Muscle layer of colon (tissue), 2 donors: ENCODE measurements at regions not wholly inside any gene's neighbourhood (a gene's known extent, or its start where the extent isn't known, plus 50 kb on each side); places are given as distances from the start of the nearest gene placed in this dataset.

ENCODE experiments used
- H3K27ac ChIP-seq: one replicate; pipeline ENCODE4 v1.7.0; 2013; ENCODE audit warnings: low read depth, mild to moderate bottlenecking, low read length, moderate library complexity
- H3K27me3 ChIP-seq, 2 donors: one replicate each; pipeline ENCODE4 v1.7.0; 2013; ENCODE audit warnings: low read length in 2 of 2, mild to moderate bottlenecking in 2 of 2; ENCODE audit not compliant: insufficient read depth in 2 of 2, control insufficient read depth in 1 of 2
- H3K36me3 ChIP-seq: one replicate; pipeline ENCODE4 v1.7.0; 2013; ENCODE audit warnings: mild to moderate bottlenecking, low read length; ENCODE audit not compliant: insufficient read depth
- H3K4me1 ChIP-seq: one replicate; pipeline ENCODE4 v1.7.0; 2013; ENCODE audit warnings: mild to moderate bottlenecking, low read length; ENCODE audit not compliant: insufficient read depth
- H3K4me3 ChIP-seq, 2 donors: one replicate each; pipeline ENCODE4 v1.7.0; 2013; ENCODE audit warnings: low read length in 2 of 2, low read depth in 1 of 2, mild to moderate bottlenecking in 1 of 2, moderate library complexity in 1 of 2
- H3K9ac ChIP-seq: one replicate; pipeline ENCODE4 v1.7.0; 2013; ENCODE audit warnings: low read length
- H3K9me3 ChIP-seq: one replicate; pipeline ENCODE4 v1.7.0; 2013; ENCODE audit warnings: mild to moderate bottlenecking, low read length
- donor health status: abdominal sarcoma.
- donor health status: Adenocarcinoma of cecum.

GRCh38 chr20:18916886-18917750 is 103.5 kb downstream of the SCP2D1 start:
- Histone ChIP-seq H3K4me1 (no peaks in the 10 kb centered on the region), H3K36me3 (no peaks in the 10 kb centered on the region), H3K27me3 (no peaks in the 10 kb centered on the region), H3K9ac (no peak overlapping the region), H3K27ac (no peak overlapping the region), H3K9me3 (no peaks in the 10 kb centered on the region), H3K4me3 (no peak overlapping the region)

- Histone ChIP-seq H3K27me3 (no peaks in the 10 kb centered on the region), H3K4me3 (no peak overlapping the region), H3K27ac (no peak overlapping the region), H3K36me3 (no peaks in the 10 kb centered on the region), H3K4me1 (no peaks in the 10 kb centered on the region), H3K9ac (no peak overlapping the region), H3K9me3 (no peaks in the 10 kb centered on the region)
These were observed 106.4 kb downstream of the SCP2D1 start for GRCh38 chr20:18919996-18920395.

- H3K4me1 ChIP-seq: no peaks in the 10 kb centered on the region
- H3K9ac ChIP-seq: no peak overlapping the region
These were observed 107.7 kb downstream of the SCP2D1 start for GRCh38 chr20:18921291-18921690.

GRCh38 chr20:18922251-18922650 is 108.7 kb downstream of the SCP2D1 start:
- no peak overlapping the region for H3K9ac ChIP-seq
- no peaks in the 10 kb centered on the region for H3K36me3 ChIP-seq
- no peaks in the 10 kb centered on the region for H3K9me3 ChIP-seq
- no peak overlapping the region for H3K4me3 ChIP-seq
- H3K4me1 ChIP-seq: no peaks in the 10 kb centered on the region
- H3K27me3 ChIP-seq: no peaks in the 10 kb centered on the region
- no peak overlapping the region for H3K27ac ChIP-seq

More at GRCh38 chr20:18921291-18921690, 107.7 kb downstream of the SCP2D1 start:
- H3K9me3 ChIP-seq: no peaks in the 10 kb centered on the region
- no peaks in the 10 kb centered on the region for H3K27me3 ChIP-seq
- no peak overlapping the region for H3K27ac ChIP-seq
- H3K4me3 ChIP-seq: no peak overlapping the region
- H3K36me3 ChIP-seq: no peaks in the 10 kb centered on the region

- Histone ChIP-seq H3K27me3 (no peaks in the 10 kb centered on the region), H3K9ac (no peak overlapping the region), H3K27ac (no peak overlapping the region), H3K36me3 (no peaks in the 10 kb centered on the region), H3K9me3 (no peaks in the 10 kb centered on the region), H3K4me3 (no peak overlapping the region), H3K4me1 (no peaks in the 10 kb centered on the region)
These were observed 109.3 kb downstream of the SCP2D1 start for GRCh38 chr20:18922898-18923297.

- Histone ChIP-seq H3K4me1 (no peaks in the 10 kb centered on the region), H3K27me3 (no peaks in the 10 kb centered on the region), H3K27ac (no peak overlapping the region), H3K9ac (no peak overlapping the region), H3K9me3 (no peaks in the 10 kb centered on the region), H3K4me3 (no peak overlapping the region), H3K36me3 (no peaks in the 10 kb centered on the region)
These were observed 113.4 kb downstream of the SCP2D1 start for GRCh38 chr20:18926965-18927364.

- Histone ChIP-seq H3K36me3 (no peaks in the 10 kb centered on the region), H3K4me1 (no peaks in the 10 kb centered on the region), H3K27ac (no peak overlapping the region), H3K9me3 (no peaks in the 10 kb centered on the region), H3K4me3 (no peak overlapping the region), H3K27me3 (no peaks in the 10 kb centered on the region), H3K9ac (no peak overlapping the region)
These were observed 115.0 kb downstream of the SCP2D1 start for GRCh38 chr20:18928626-18929025.

GRCh38 chr20:18929800-18930199 is 116.2 kb downstream of the SCP2D1 start:
- Histone ChIP-seq H3K9ac (no peak overlapping the region), H3K4me1 (no peaks in the 10 kb centered on the region), H3K36me3 (no peaks in the 10 kb centered on the region), H3K27me3 (no peaks in the 10 kb centered on the region), H3K4me3 (no peak overlapping the region), H3K27ac (no peak overlapping the region), H3K9me3 (no peaks in the 10 kb centered on the region)

- Histone ChIP-seq H3K9me3 (no peaks in the 10 kb centered on the region), H3K36me3 (no peaks in the 10 kb centered on the region), H3K4me1 (no peaks in the 10 kb centered on the region), H3K4me3 (no peak overlapping the region), H3K27ac (no peak overlapping the region), H3K9ac (no peak overlapping the region), H3K27me3 (no peaks in the 10 kb centered on the region)
These were observed 130.0 kb downstream of the SCP2D1 start for GRCh38 chr20:18943542-18943941.

GRCh38 chr20:18956890-18957289 is 143.3 kb downstream of the SCP2D1 start:
- H3K9ac ChIP-seq: no peak overlapping the region
- H3K36me3 ChIP-seq: no peaks in the 10 kb centered on the region
- H3K4me3 ChIP-seq: no peak overlapping the region
- no peaks in the 10 kb centered on the region for H3K9me3 ChIP-seq
- H3K4me1 ChIP-seq: no peaks in the 10 kb centered on the region
- H3K27ac ChIP-seq: no peak overlapping the region
- H3K27me3 ChIP-seq: no peaks in the 10 kb centered on the region

GRCh38 chr20:18957328-18957727 is 143.7 kb downstream of the SCP2D1 start:
- H3K9me3 ChIP-seq: no peaks in the 10 kb centered on the region
- no peaks in the 10 kb centered on the region for H3K4me1 ChIP-seq
- no peaks in the 10 kb centered on the region for H3K36me3 ChIP-seq
- no peak overlapping the region for H3K4me3 ChIP-seq
- H3K27me3 ChIP-seq: no peaks in the 10 kb centered on the region
- no peak overlapping the region for H3K9ac ChIP-seq
- H3K27ac ChIP-seq: no peak overlapping the region

- Histone ChIP-seq H3K36me3 (no peaks in the 10 kb centered on the region), H3K27me3 (no peaks in the 10 kb centered on the region), H3K4me1 (peaks cover 12% of the 10 kb centered on the region), H3K9me3 (no peaks in the 10 kb centered on the region), H3K4me3 (no peak overlapping the region), H3K27ac (no peak overlapping the region), H3K9ac (no peak overlapping the region)
These were observed 157.5 kb downstream of the SCP2D1 start for GRCh38 chr20:18971121-18971520.
